ENCODE measurements at regions not wholly inside any gene's neighbourhood (a gene's known extent, or its start where the extent isn't known, plus 50 kb on each side); places are given as distances from the start of the nearest gene placed in this dataset.

- ChIA-PET POLR2A (no interaction called here), CTCF (no interaction called here)
- Histone ChIP-seq H3K9me3 (no peaks in the 10 kb centered on the region), H3K4me2 (no peak overlapping the region), H3K4me3 (no peak overlapping the region), H3K4me1 (no peaks in the 10 kb centered on the region), H3K27ac (no peak overlapping the region)
- ATAC-seq = no peak
- FAIRE-seq = no peak
- DNase-seq (ENCODE audit: low read depth in 1 of 2, low spot score in 1 of 2) = no peak
- TF ChIP-seq HES2 (IDR thresholded peaks at IDR 0.05) (no peak), RARB (CRISPR knock-in tag; IDR thresholded peaks at IDR 0.05) (no peak), HEYL (CRISPR knock-in tag; IDR thresholded peaks at IDR 0.05) (no peak), MAFK (IDR thresholded peaks at IDR 0.05; ENCODE audit: partially characterized antibody) (no peak), MYC (IDR thresholded peaks at IDR 0.05; ENCODE audit: borderline replicate concordance, low read length) (no peak), SMC3 (IDR thresholded peaks at IDR 0.05) (no peak), EHMT2 (IDR thresholded peaks at IDR 0.05; ENCODE audit: low read depth) (no peak), GATA3 (IDR thresholded peaks at IDR 0.05; ENCODE audit: borderline replicate concordance) (no peak), ATOH8 (CRISPR knock-in tag; IDR thresholded peaks at IDR 0.05; ENCODE audit: low read depth) (no peak)
- 67% methylated on average over 5 of the region's 5 CpGs for WGBS (ENCODE audit: missing lambda C conversion rate)
Measured at GRCh38 chr6:148074738-148075137, 267.9 kb upstream of the SASH1 start.

- TF ChIP-seq REST (IDR thresholded peaks at IDR 0.05) = no peak
- no peak for TF ChIP-seq CEBPB (IDR thresholded peaks at IDR 0.05)
- no peak for TF ChIP-seq ZNF302 (CRISPR knock-in tag; IDR thresholded peaks at IDR 0.05)
- no peak for TF ChIP-seq MAX (IDR thresholded peaks at IDR 0.05)
- TF ChIP-seq CHD4 (IDR thresholded peaks at IDR 0.05; ENCODE audit: borderline replicate concordance) = no peak
- TF ChIP-seq MAZ (IDR thresholded peaks at IDR 0.05; ENCODE audit: borderline replicate concordance, low read depth, low read length) = no peak
- no peak for TF ChIP-seq HES2 (IDR thresholded peaks at IDR 0.05)
- TF ChIP-seq CTCF (IDR thresholded peaks at IDR 0.05) = no peak
- no peak for TF ChIP-seq ZSCAN20 (CRISPR knock-in tag; IDR thresholded peaks at IDR 0.05)
- TF ChIP-seq EHMT2 (IDR thresholded peaks at IDR 0.05; ENCODE audit: low read depth) = no peak
- TF ChIP-seq POLR2A (IDR thresholded peaks at IDR 0.05; ENCODE audit: low read length) = no peak
- TF ChIP-seq ATOH8 (CRISPR knock-in tag; IDR thresholded peaks at IDR 0.05; ENCODE audit: low read depth) = no peak
- Histone ChIP-seq H3K4me2 (no peak overlapping the region), H3K4me1 (no peaks in the 10 kb centered on the region), H3K4me3 (no peak overlapping the region), H3K27ac (no peak overlapping the region), H3K9me3 (no peaks in the 10 kb centered on the region)
- ATAC-seq (no peak), FAIRE-seq (no peak), DNase-seq (ENCODE audit: low read depth in 1 of 2, low spot score in 1 of 2) (no peak)
- POLR2A ChIA-PET = no interaction called here
- CTCF ChIA-PET = no interaction called here
Measured at GRCh38 chr6:148075352-148075751, 267.3 kb upstream of the SASH1 start.
